ENCODE measurements at regions not wholly inside any gene's neighbourhood (a gene's known extent, or its start where the extent isn't known, plus 50 kb on each side); places are given as distances from the start of the nearest gene placed in this dataset.

DNA sequence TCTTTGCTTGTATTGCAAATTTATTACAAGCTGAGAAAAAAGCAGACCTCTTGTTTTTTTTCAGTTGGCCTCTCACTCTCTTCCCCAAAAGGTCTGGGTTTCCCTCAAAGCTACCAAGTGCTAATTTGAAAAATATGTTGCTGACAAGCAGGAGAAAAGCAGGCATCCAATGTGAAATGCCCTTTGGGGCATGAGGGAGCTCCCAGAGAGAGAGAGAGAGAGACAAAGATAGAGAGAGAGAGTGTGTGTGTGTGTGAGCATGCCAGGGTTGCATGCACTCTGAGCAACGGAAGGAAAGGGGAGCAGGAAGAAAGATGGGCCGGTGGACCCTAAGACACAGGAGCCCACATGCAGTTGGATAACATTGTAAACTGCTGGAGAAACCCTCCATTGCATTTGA is 358.4 kb downstream of the TMEM38B start:
- Histone ChIP-seq H4K20me1 (ENCODE audit: insufficient read depth, poor library complexity, severe bottlenecking) (no peaks in the 10 kb centered on the region), H3K9me2 (replicated peaks; ENCODE audit: insufficient read depth) (no peaks in the 10 kb centered on the region), H3K4me3 (no peak overlapping the region), H3K79me2 (no peaks in the 10 kb centered on the region), H3K27ac (no peak overlapping the region), H3K4me2 (no peak overlapping the region), H2AFZ (no peak overlapping the region), H3K9me3 (ENCODE audit: low read depth) (no peaks in the 10 kb centered on the region), H3K27me3 (no peaks in the 10 kb centered on the region), H3K4me1 (ENCODE audit: insufficient read depth) (no peaks in the 10 kb centered on the region), H3K36me3 (replicated peaks; ENCODE audit: insufficient read depth, low read depth) (no peaks in the 10 kb centered on the region)
- DNase-seq (ENCODE audit: low spot score), result no peak
- TF ChIP-seq, protein P1, sequence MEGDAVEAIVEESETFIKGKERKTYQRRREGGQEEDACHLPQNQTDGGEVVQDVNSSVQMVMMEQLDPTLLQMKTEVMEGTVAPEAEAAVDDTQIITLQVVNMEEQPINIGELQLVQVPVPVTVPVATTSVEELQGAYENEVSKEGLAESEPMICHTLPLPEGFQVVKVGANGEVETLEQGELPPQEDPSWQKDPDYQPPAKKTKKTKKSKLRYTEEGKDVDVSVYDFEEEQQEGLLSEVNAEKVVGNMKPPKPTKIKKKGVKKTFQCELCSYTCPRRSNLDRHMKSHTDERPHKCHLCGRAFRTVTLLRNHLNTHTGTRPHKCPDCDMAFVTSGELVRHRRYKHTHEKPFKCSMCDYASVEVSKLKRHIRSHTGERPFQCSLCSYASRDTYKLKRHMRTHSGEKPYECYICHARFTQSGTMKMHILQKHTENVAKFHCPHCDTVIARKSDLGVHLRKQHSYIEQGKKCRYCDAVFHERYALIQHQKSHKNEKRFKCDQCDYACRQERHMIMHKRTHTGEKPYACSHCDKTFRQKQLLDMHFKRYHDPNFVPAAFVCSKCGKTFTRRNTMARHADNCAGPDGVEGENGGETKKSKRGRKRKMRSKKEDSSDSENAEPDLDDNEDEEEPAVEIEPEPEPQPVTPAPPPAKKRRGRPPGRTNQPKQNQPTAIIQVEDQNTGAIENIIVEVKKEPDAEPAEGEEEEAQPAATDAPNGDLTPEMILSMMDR (IDR thresholded peaks at IDR 0.05; ENCODE audit: poor library complexity), result no peak
- TF ChIP-seq EZH2 (IDR thresholded peaks at IDR 0.05; ENCODE audit: borderline replicate concordance) (no peak), EZH2phosphoT487 (IDR thresholded peaks at IDR 0.05; ENCODE audit: low read depth, severe bottlenecking, unreplicated experiment) (no peak)
- 48% methylated on average over 2 of the region's 2 CpGs for WGBS (ENCODE audit: low lambda C conversion rate, missing lambda C conversion rate)

DNA sequence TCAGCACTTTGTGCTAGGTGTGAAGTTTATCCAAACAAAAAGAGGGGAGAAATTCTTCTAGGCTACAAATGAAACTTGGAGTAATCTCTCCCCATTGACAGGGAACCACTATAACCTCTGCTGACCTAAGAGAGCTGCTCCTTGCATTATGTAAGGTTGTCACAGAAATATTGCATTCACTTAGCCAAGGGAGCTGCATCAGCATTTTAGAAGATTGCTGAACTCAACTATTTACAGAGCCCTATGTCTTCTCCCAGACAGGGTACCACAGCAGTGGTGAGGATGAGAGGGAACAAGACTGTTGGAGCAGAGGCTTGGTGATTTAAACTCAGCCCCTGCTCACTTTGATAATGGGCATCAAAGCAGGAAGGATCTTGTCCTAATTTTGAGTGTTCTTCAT is 362.0 kb downstream of the TMEM38B start:
- H3K36me3 ChIP-seq (replicated peaks; ENCODE audit: insufficient read depth, low read depth), result no peaks in the 10 kb centered on the region
- H3K27ac ChIP-seq, result no peak overlapping the region
- no peaks in the 10 kb centered on the region for H3K9me2 ChIP-seq (replicated peaks; ENCODE audit: insufficient read depth)
- no peak for DNase-seq (ENCODE audit: low spot score)
- H3K4me2 ChIP-seq, result no peak overlapping the region
- H2AFZ ChIP-seq, result no peak overlapping the region
- TF ChIP-seq EZH2 (IDR thresholded peaks at IDR 0.05; ENCODE audit: borderline replicate concordance), result no peak
- TF ChIP-seq EZH2phosphoT487 (IDR thresholded peaks at IDR 0.05; ENCODE audit: low read depth, severe bottlenecking, unreplicated experiment), result no peak
- TF ChIP-seq, protein P1 (IDR thresholded peaks at IDR 0.05; ENCODE audit: poor library complexity), result no peak
- H4K20me1 ChIP-seq (ENCODE audit: insufficient read depth, poor library complexity, severe bottlenecking), result no peaks in the 10 kb centered on the region
- no peak overlapping the region for H3K4me3 ChIP-seq
- H3K27me3 ChIP-seq, result no peaks in the 10 kb centered on the region
- H3K9me3 ChIP-seq (ENCODE audit: low read depth), result no peaks in the 10 kb centered on the region
- H3K79me2 ChIP-seq, result no peaks in the 10 kb centered on the region
- H3K4me1 ChIP-seq (ENCODE audit: insufficient read depth), result no peaks in the 10 kb centered on the region

DNA sequence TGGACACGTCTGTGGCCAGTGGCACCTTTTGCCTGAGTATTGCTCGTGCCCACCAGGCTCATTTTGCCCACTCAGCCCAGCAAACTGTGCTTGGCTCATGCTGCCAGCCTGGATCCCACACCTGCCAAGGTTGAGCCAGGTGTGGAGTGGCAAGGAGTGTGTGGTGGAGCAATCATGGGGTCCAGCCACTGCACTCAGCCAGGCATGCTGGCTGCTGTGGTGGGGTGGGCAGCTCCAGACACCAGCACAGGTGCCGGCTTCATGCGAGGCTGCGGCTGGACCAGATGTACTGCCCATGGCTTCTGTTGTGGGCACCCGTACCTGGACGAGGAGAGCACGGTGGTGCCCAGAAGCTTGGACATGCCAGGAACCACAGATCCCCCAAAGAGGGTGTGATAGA is 364.1 kb downstream of the TMEM38B start:
- no peak for TF ChIP-seq EZH2 (IDR thresholded peaks at IDR 0.05; ENCODE audit: borderline replicate concordance)
- TF ChIP-seq, protein P1 (IDR thresholded peaks at IDR 0.05; ENCODE audit: poor library complexity), result no peak
- TF ChIP-seq EZH2phosphoT487 (IDR thresholded peaks at IDR 0.05; ENCODE audit: low read depth, severe bottlenecking, unreplicated experiment), result no peak
- no peak overlapping the region for H2AFZ ChIP-seq
- H3K4me3 ChIP-seq, result no peak overlapping the region
- no peaks in the 10 kb centered on the region for H3K27me3 ChIP-seq
- H3K4me1 ChIP-seq (ENCODE audit: insufficient read depth), result no peaks in the 10 kb centered on the region
- H3K9me2 ChIP-seq (replicated peaks; ENCODE audit: insufficient read depth), result no peaks in the 10 kb centered on the region
- H3K36me3 ChIP-seq (replicated peaks; ENCODE audit: insufficient read depth, low read depth), result no peaks in the 10 kb centered on the region
- no peak overlapping the region for H3K4me2 ChIP-seq
- no peak overlapping the region for H3K27ac ChIP-seq
- 95% methylated on average over 8 of the region's 8 CpGs for WGBS (ENCODE audit: low lambda C conversion rate, missing lambda C conversion rate)
- H3K9me3 ChIP-seq (ENCODE audit: low read depth), result no peaks in the 10 kb centered on the region
- no peak for DNase-seq (ENCODE audit: low spot score)
- H3K79me2 ChIP-seq, result no peaks in the 10 kb centered on the region
- no peaks in the 10 kb centered on the region for H4K20me1 ChIP-seq (ENCODE audit: insufficient read depth, poor library complexity, severe bottlenecking)

DNA sequence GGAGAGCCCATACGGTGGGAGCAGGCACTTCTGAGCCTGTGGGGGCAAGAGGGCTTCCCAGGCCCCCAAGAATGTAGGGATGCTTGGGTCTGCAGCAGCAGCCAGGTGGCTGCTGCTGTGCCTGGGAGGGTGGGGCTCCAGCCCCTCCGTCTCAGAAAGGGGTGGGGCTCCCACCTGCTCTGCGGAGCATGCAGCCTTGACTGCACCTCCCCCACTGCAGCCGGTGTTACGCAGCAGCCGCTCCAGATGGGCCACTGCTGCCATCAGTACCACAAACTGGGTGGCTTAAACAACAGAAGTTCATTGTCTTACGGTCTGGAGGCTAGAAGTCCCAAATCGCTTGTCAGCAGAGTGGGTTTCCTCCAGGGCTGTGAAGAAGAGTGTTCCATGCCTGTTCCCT is 365.5 kb downstream of the TMEM38B start:
- H3K36me3 ChIP-seq (replicated peaks; ENCODE audit: insufficient read depth, low read depth), result no peaks in the 10 kb centered on the region
- no peaks in the 10 kb centered on the region for H3K79me2 ChIP-seq
- no peaks in the 10 kb centered on the region for H3K9me2 ChIP-seq (replicated peaks; ENCODE audit: insufficient read depth)
- DNase-seq (ENCODE audit: low spot score), result no peak
- no peaks in the 10 kb centered on the region for H3K4me1 ChIP-seq (ENCODE audit: insufficient read depth)
- H4K20me1 ChIP-seq (ENCODE audit: insufficient read depth, poor library complexity, severe bottlenecking), result no peaks in the 10 kb centered on the region
- TF ChIP-seq, protein P1 (IDR thresholded peaks at IDR 0.05; ENCODE audit: poor library complexity), result no peak
- no peak for TF ChIP-seq EZH2 (IDR thresholded peaks at IDR 0.05; ENCODE audit: borderline replicate concordance)
- no peaks in the 10 kb centered on the region for H3K27me3 ChIP-seq
- H2AFZ ChIP-seq, result no peak overlapping the region
- H3K4me3 ChIP-seq, result no peak overlapping the region
- WGBS (ENCODE audit: low lambda C conversion rate, missing lambda C conversion rate), result 100% methylated on average over 8 of the region's 8 CpGs
- no peak overlapping the region for H3K27ac ChIP-seq
- no peaks in the 10 kb centered on the region for H3K9me3 ChIP-seq (ENCODE audit: low read depth)
- no peak overlapping the region for H3K4me2 ChIP-seq

Data from hepatocyte (in vitro differentiated cells).